Stimulated activated CD4-positive, alpha-beta T cell treated with anti-CD3 and anti-CD28 coated beads, Interleukin-15, amount 100 ng/mL, for 48 hours (primary cell): ENCODE measurements at regions not wholly inside any gene's neighbourhood (a gene's known extent, or its start where the extent isn't known, plus 50 kb on each side); places are given as distances from the start of the nearest gene placed in this dataset.

Source experiments
- DNase-seq, 2 donors: peaks; one replicate each; pipeline ENCODE4 v3.0.0-alpha.2; 2020; ENCODE audit warnings: low read depth in 2 of 2

GRCh38 chr11:11177156-11177808, 175.8 kb downstream of the CSNK2A3 start:
- no peak for DNase-seq

- DNase-seq: no peak
Observed at GRCh38 chr11:11173316-11174025, 179.6 kb downstream of the CSNK2A3 start.

GRCh38 chr11:11171854-11172253, 181.2 kb downstream of the CSNK2A3 start:
- no peak for DNase-seq

- no peak for DNase-seq
Observed at GRCh38 chr11:11171285-11171684, 181.8 kb downstream of the CSNK2A3 start.

- no peak for DNase-seq
Observed at GRCh38 chr11:11170352-11171084, 182.5 kb downstream of the CSNK2A3 start.

GRCh38 chr11:11169715-11170351, 183.2 kb downstream of the CSNK2A3 start:
- DNase-seq: no peak

GRCh38 chr11:11167806-11168205, 185.2 kb downstream of the CSNK2A3 start:
- no peak for DNase-seq

- no peak for DNase-seq
Observed at GRCh38 chr11:11164334-11164690, 188.7 kb downstream of the CSNK2A3 start.

GRCh38 chr11:11163669-11164333, 189.2 kb downstream of the CSNK2A3 start:
- no peak for DNase-seq

- no peak for DNase-seq
Observed at GRCh38 chr11:11163236-11163635, 189.8 kb downstream of the CSNK2A3 start.

GRCh38 chr11:11157185-11157584, 195.9 kb downstream of the CSNK2A3 start:
- DNase-seq: no peak

- DNase-seq: peak; percentile 27 to 43
Observed at GRCh38 chr11:11155962-11156815, 196.9 kb downstream of the CSNK2A3 start.

- DNase-seq: no peak
Observed at GRCh38 chr11:11152877-11153276, 200.2 kb downstream of the CSNK2A3 start.

GRCh38 chr11:11149671-11150459, 203.2 kb downstream of the CSNK2A3 start:
- no peak for DNase-seq

- DNase-seq: no peak
Observed at GRCh38 chr11:11148596-11148995, 204.5 kb downstream of the CSNK2A3 start.

GRCh38 chr11:11148104-11148509, 204.9 kb downstream of the CSNK2A3 start:
- DNase-seq: no peak

- DNase-seq: no peak
Observed at GRCh38 chr11:11146830-11147229, 206.2 kb downstream of the CSNK2A3 start.

GRCh38 chr11:11143849-11144248, 209.2 kb downstream of the CSNK2A3 start:
- no peak for DNase-seq

GRCh38 chr11:11142430-11142829, 210.6 kb downstream of the CSNK2A3 start:
- DNase-seq: no peak

- no peak for DNase-seq
Observed at GRCh38 chr11:11141065-11141464, 212.0 kb downstream of the CSNK2A3 start.
